GM13976 (cell line): ENCODE measurements at regions not wholly inside any gene's neighbourhood (a gene's known extent, or its start where the extent isn't known, plus 50 kb on each side); places are given as distances from the start of the nearest gene placed in this dataset.
"Not testable (repeated sequence)": the region's sequence is repeated elsewhere in the genome, so short reads cannot be mapped to it uniquely, and the experiment has no call there.

ENCODE experiments used
- DNase-seq: peaks from one replicate; pipeline ENCODE4 v3.0.0; 2012; ENCODE audit warnings: low spot score
- CTCF ChIP-seq: IDR thresholded peaks from 2 replicates; pipeline ENCODE4 v1.5.1; 2012; ENCODE audit warnings: borderline replicate concordance, mild to moderate bottlenecking; ENCODE audit not compliant: insufficient read depth; ENCODE audit errors: extremely low read depth, missing control alignments, control extremely low read depth
- in situ Hi-C: fragments of 300-500 bp; cut with MboI; formaldehyde crosslinking; loops from one replicate; pipeline ENCODE4 v1.12.0; 2022; ENCODE audit warnings: low sequenced_read_pairs, mixed read lengths, inconsistent platforms; ENCODE audit not compliant: unreplicated experiment

- no peak for DNase-seq
- in situ Hi-C loops, result no loop called here
- no peak for TF ChIP-seq CTCF
Measured at GRCh38 chr9:15372455-15372854, 50.2 kb upstream of the SNAPC3 start.

GRCh38 chr9:15371448-15371845 lies 51.2 kb upstream of the SNAPC3 start:
- no peak for DNase-seq
- no peak for TF ChIP-seq CTCF
- in situ Hi-C loops, result no loop called here

GRCh38 chr9:15370466-15371447 lies 51.9 kb upstream of the SNAPC3 start:
- no peak for TF ChIP-seq CTCF
- in situ Hi-C loops, result no loop called here
- DNase-seq, result no peak

- TF ChIP-seq CTCF, result no peak
- no peak for DNase-seq
- in situ Hi-C loops, result no loop called here
Measured at GRCh38 chr9:15369871-15370270, 52.8 kb upstream of the SNAPC3 start.

- no peak for DNase-seq
- in situ Hi-C loops, result no loop called here
- no peak for TF ChIP-seq CTCF
Measured at GRCh38 chr9:15369238-15369637, 53.4 kb upstream of the SNAPC3 start.

GRCh38 chr9:15364975-15365553 lies 57.6 kb upstream of the SNAPC3 start:
- DNase-seq, in situ Hi-C loops: not testable (repeated sequence)

- TF ChIP-seq CTCF, result no peak
- in situ Hi-C loops, result no loop called here
- DNase-seq, result no peak
Measured at GRCh38 chr9:15361737-15362136, 54.7 kb upstream of the TTC39B start.
